Fibroblast of the aortic adventitia (primary cell): ENCODE measurements at regions not wholly inside any gene's neighbourhood (a gene's known extent, or its start where the extent isn't known, plus 50 kb on each side); places are given as distances from the start of the nearest gene placed in this dataset.
"Not testable (repeated sequence)": the region's sequence is repeated elsewhere in the genome, so short reads cannot be mapped to it uniquely, and the experiment has no call there.

ENCODE experiments used
- DNase-seq: peaks from one replicate; pipeline ENCODE4 v3.0.0-alpha.2; 2010; ENCODE audit warnings: low read depth
- H3K4me3 ChIP-seq: 2 replicates; pipeline ENCODE4 v1.5.1; 2011; ENCODE audit warnings: low read depth, mild to moderate bottlenecking, control low read depth, low read length, moderate library complexity
- CTCF ChIP-seq: IDR thresholded peaks from 2 replicates; pipeline ENCODE4 v1.5.1; 2011; ENCODE audit warnings: mild to moderate bottlenecking, low read length, control low read depth, inconsistent platforms; ENCODE audit not compliant: insufficient read depth

- peak; percentile 78 for DNase-seq
- no peak for TF ChIP-seq CTCF
- H3K4me3 ChIP-seq: no peak overlapping the region
These were observed 315.2 kb upstream of the G2E3 start for GRCh38 chr14:30243805-30244204.

- DNase-seq, H3K4me3 ChIP-seq: not testable (repeated sequence)
These were observed 314.6 kb upstream of the G2E3 start for GRCh38 chr14:30244348-30244747.

GRCh38 chr14:30251017-30251416, 307.9 kb upstream of the G2E3 start:
- DNase-seq: no peak
- no peak overlapping the region for H3K4me3 ChIP-seq
- no peak for TF ChIP-seq CTCF

- no peak for TF ChIP-seq CTCF
- no peak overlapping the region for H3K4me3 ChIP-seq
- no peak for DNase-seq
These were observed 307.3 kb upstream of the G2E3 start for GRCh38 chr14:30251557-30252100.

- H3K4me3 ChIP-seq: no peak overlapping the region
- peak; percentile 22 for DNase-seq
- TF ChIP-seq CTCF: no peak
These were observed 306.8 kb upstream of the G2E3 start for GRCh38 chr14:30252151-30252550.

GRCh38 chr14:30252783-30253674, 305.9 kb upstream of the G2E3 start:
- no peak overlapping the region for H3K4me3 ChIP-seq
- TF ChIP-seq CTCF: no peak
- peak; percentile 50 for DNase-seq

GRCh38 chr14:30256627-30257026, 302.3 kb upstream of the G2E3 start:
- TF ChIP-seq CTCF: no peak
- no peak overlapping the region for H3K4me3 ChIP-seq
- no peak for DNase-seq
